ENCODE measurements at regions not wholly inside any gene's neighbourhood (a gene's known extent, or its start where the extent isn't known, plus 50 kb on each side); places are given as distances from the start of the nearest gene placed in this dataset.
"Not testable (repeated sequence)": the region's sequence is repeated elsewhere in the genome, so short reads cannot be mapped to it uniquely, and the experiment has no call there.

DNA sequence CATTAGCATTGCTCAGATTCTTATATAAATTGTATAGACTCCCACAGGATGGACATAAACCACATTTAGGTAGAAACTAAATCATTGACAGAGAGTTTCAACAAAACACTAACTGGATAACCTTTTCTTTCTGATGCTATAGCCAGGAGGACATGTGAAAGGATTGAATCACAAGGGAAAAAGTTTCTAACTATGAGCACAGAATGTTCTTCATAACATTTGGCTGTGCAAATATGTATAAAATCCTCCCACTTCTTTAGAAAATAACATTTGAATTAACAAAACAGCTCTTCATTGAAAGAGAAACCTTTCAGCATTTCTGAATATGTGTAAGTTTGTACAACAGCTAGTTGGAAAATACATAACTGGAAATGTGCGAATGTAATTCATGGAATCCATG is 167.3 kb downstream of the TBX15 start:
- no peak for DNase-seq
- no peaks in the 10 kb centered on the region for H3K4me1 ChIP-seq
- TF ChIP-seq, protein P1, sequence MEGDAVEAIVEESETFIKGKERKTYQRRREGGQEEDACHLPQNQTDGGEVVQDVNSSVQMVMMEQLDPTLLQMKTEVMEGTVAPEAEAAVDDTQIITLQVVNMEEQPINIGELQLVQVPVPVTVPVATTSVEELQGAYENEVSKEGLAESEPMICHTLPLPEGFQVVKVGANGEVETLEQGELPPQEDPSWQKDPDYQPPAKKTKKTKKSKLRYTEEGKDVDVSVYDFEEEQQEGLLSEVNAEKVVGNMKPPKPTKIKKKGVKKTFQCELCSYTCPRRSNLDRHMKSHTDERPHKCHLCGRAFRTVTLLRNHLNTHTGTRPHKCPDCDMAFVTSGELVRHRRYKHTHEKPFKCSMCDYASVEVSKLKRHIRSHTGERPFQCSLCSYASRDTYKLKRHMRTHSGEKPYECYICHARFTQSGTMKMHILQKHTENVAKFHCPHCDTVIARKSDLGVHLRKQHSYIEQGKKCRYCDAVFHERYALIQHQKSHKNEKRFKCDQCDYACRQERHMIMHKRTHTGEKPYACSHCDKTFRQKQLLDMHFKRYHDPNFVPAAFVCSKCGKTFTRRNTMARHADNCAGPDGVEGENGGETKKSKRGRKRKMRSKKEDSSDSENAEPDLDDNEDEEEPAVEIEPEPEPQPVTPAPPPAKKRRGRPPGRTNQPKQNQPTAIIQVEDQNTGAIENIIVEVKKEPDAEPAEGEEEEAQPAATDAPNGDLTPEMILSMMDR (IDR thresholded peaks at IDR 0.05), result no peak
- no peak overlapping the region for H3K9ac ChIP-seq (ENCODE audit: low read depth in 2 of 2, low read length in 2 of 2)
- no peaks in the 10 kb centered on the region for H3K36me3 ChIP-seq
- no peak overlapping the region for H3K27ac ChIP-seq
- H3K27me3 ChIP-seq, result no peaks in the 10 kb centered on the region
- intact Hi-C loops (cut with DNase I), result no loop called here
- no peak overlapping the region for H3K4me3 ChIP-seq
- H3K9me3 ChIP-seq, result no peaks in the 10 kb centered on the region

DNA sequence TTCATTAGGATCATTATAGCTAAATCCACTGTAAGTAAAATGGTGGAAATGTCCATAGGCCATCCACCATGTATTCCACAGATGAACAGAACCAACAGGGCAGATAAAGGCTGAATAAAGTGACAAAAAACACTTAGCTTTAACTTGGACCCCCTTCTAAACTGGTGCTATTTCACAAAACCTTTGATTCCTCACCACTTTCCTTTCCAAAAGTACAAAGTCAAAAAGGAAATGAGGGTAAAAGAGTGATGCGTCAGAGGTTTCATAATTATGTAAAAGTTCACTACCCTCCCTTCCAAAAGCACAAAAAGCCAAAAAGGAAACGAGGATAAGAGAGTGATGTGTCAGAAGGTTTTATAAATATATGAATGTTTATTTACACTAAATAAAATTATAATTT is 172.2 kb downstream of the TBX15 start:
- TF ChIP-seq, protein P1 (IDR thresholded peaks at IDR 0.05), result no peak
- Histone ChIP-seq H3K4me3 (no peak overlapping the region), H3K27ac (no peak overlapping the region), H3K27me3 (no peaks in the 10 kb centered on the region), H3K9ac (ENCODE audit: low read depth in 2 of 2, low read length in 2 of 2) (no peak overlapping the region), H3K36me3 (no peaks in the 10 kb centered on the region), H3K9me3 (no peaks in the 10 kb centered on the region), H3K4me1 (no peaks in the 10 kb centered on the region)
- no peak for DNase-seq
- intact Hi-C loops (cut with DNase I), result no loop called here

DNA sequence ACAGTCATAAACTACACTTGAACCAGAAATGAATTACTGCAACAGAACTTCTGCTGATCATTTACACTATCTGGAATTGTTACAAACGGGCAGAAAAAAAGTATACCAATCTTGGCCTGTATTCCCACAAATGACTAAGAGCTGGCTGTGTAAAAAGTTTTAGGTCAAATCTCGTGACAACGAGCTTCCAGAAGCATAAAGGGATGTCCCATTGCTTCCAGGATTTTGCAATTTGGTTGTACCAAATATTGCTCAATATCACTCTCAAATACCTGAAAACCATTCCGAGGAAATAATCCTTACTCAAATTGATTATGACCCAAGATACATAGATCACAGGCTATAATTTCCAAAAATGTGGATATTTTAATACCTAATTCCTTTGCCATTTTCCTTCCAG is 175.6 kb downstream of the TBX15 start:
- Histone ChIP-seq H3K27ac (no peak overlapping the region), H3K9ac (ENCODE audit: low read depth in 2 of 2, low read length in 2 of 2) (no peak overlapping the region), H3K9me3 (no peaks in the 10 kb centered on the region), H3K36me3 (no peaks in the 10 kb centered on the region), H3K27me3 (no peaks in the 10 kb centered on the region), H3K4me1 (no peaks in the 10 kb centered on the region), H3K4me3 (no peak overlapping the region)
- intact Hi-C loops (cut with DNase I), result no loop called here
- TF ChIP-seq, protein P1 (IDR thresholded peaks at IDR 0.05), result no peak
- no peak for DNase-seq

DNA sequence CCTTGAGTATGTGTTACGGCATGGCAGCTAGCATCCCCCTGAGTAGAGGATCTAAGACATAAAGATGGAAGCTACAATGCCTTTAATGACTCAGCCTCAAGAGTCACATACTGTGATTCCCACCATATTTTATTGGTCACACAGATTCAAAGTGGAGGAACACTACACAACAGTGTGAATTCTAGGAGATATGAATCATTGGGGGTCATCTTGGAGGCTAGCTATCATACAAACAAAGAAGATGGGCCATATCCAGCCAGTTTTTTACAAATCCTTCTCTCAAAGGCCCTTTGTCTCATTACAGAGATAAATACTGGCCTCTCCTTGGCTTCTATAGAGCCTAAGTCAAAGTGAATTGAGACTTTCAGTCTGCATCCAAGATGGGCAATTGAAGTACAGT is 177.0 kb downstream of the TBX15 start:
- Histone ChIP-seq H3K4me3 (no peak overlapping the region), H3K27me3 (no peaks in the 10 kb centered on the region), H3K27ac (no peak overlapping the region), H3K36me3 (no peaks in the 10 kb centered on the region), H3K9me3 (no peaks in the 10 kb centered on the region), H3K9ac (ENCODE audit: low read depth in 2 of 2, low read length in 2 of 2) (no peak overlapping the region), H3K4me1 (no peaks in the 10 kb centered on the region)
- DNase-seq, result no peak
- intact Hi-C loops (cut with DNase I), result no loop called here
- TF ChIP-seq, protein P1 (IDR thresholded peaks at IDR 0.05), result no peak

DNA sequence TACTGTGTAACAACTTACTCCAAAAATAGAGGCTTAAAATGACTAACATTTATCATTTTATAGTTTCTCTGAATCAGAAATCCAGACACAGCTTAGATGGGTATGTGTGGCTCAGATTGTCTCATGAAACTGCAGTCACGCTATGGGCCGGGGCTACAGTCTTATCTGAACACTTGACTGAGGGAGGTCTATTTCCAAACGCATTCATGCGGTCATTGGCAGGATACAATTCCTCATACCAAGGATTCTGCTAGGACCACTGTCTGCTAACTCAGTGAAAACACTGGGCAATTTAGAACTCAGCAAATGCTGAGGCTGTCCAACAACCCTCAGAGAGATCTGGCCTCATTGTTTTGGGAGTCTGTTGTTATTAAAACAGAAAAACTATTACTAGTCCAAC is 178.6 kb downstream of the TBX15 start:
- Histone ChIP-seq H3K27me3 (no peaks in the 10 kb centered on the region), H3K4me3 (no peak overlapping the region), H3K4me1 (no peaks in the 10 kb centered on the region), H3K9ac (ENCODE audit: low read depth in 2 of 2, low read length in 2 of 2) (no peak overlapping the region), H3K27ac (no peak overlapping the region), H3K9me3 (no peaks in the 10 kb centered on the region), H3K36me3 (no peaks in the 10 kb centered on the region)
- TF ChIP-seq, protein P1 (IDR thresholded peaks at IDR 0.05), result no peak
- DNase-seq, result no peak
- intact Hi-C loops (cut with DNase I), result no loop called here

DNA sequence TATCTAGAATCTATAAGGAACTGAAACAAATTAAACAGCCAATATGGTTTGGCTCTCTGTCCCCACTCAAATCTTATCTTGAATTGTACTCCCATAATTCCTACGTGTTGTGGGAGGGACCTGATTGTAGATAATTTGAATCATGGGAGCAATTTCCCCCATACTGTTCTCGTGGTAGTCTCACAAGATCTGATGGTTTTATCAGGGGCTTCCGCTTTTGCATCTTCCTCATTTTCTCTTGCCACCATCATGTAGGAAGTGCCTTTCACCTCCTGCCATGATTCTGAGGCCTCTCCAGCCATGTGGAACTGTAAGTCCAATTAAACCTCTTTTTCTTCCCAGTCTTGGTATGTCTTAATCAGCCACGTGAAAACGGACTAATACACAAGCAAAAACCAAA is 185.0 kb downstream of the TBX15 start:
- H3K4me1 ChIP-seq; H3K4me3 ChIP-seq; H3K9ac ChIP-seq (ENCODE audit: low read depth in 2 of 2, low read length in 2 of 2); H3K9me3 ChIP-seq; intact Hi-C loops (cut with DNase I); H3K27me3 ChIP-seq; H3K27ac ChIP-seq; DNase-seq; H3K36me3 ChIP-seq: not testable (repeated sequence)
